K562 (cell line): ENCODE measurements at regions not wholly inside any gene's neighbourhood (a gene's known extent, or its start where the extent isn't known, plus 50 kb on each side); places are given as distances from the start of the nearest gene placed in this dataset.

ENCODE experiments used
- BACH1 ChIP-seq: fragments of 200-800 bp; sonication (Bioruptor generic); IDR thresholded peaks from 2 replicates; pipeline ENCODE4 v1.6.1; 2016; ENCODE audit warnings: missing genetic modification characterization, missing compliant biosample characterization
- EHMT2 ChIP-seq: fragments of 450-650 bp; IDR thresholded peaks from 2 replicates; pipeline ENCODE4 v1.6.1; 2018; ENCODE audit warnings: antibody characterized with exemption
- HNRNPLL ChIP-seq: fragments of 200-400 bp; formaldehyde crosslinking; IDR thresholded peaks from 2 replicates; pipeline ENCODE4 v1.6.1; 2017; ENCODE audit warnings: low read length, low read depth, mild to moderate bottlenecking; ENCODE audit not compliant: poor library complexity, severe bottlenecking
- KDM1A ChIP-seq, 2 experiments: fragments of 450-650 bp; IDR thresholded peaks; 2 replicates each; pipeline ENCODE4 v1.6.1; 2016; ENCODE audit warnings: mild to moderate bottlenecking in 2 of 2
- KLF1 ChIP-seq: fragments of 450-650 bp; IDR thresholded peaks from 2 replicates; pipeline ENCODE4 v1.6.1; 2016; ENCODE audit warnings: missing genetic modification characterization, missing compliant biosample characterization
- SMC3 ChIP-seq: conservative IDR thresholded peaks from 2 replicates; pipeline ENCODE4 v1.6.1; 2011; ENCODE audit warnings: low read depth, low read length, improper control_type of control experiment; ENCODE audit not compliant: insufficient read depth
- STAG1 ChIP-seq: sonication (generic); formaldehyde crosslinking; IDR thresholded peaks from 2 replicates; pipeline ENCODE4 v1.5.0; 2020; ENCODE audit warnings: missing genetic modification reagents, borderline replicate concordance
- ZNF24 ChIP-seq: fragments of 450-650 bp; IDR thresholded peaks from 2 replicates; pipeline ENCODE4 v1.6.1; 2016
- ZNF263 ChIP-seq: sonication (generic); formaldehyde crosslinking; IDR thresholded peaks from 2 replicates; pipeline ENCODE4 v1.8.0; 2022; ENCODE audit warnings: mild to moderate bottlenecking, missing genetic modification reagents, borderline replicate concordance
- TF ChIP-seq, protein P1 (sequence below): fragments of 450-650 bp; IDR thresholded peaks from 2 replicates; pipeline ENCODE4 v1.6.1; 2017; ENCODE audit warnings: antibody characterized with exemption, mild to moderate bottlenecking
- TF ChIP-seq, protein P2 (sequence below), 2 experiments: IDR thresholded peaks; 2 replicates each; pipeline ENCODE4 v1.6.1; 2011; ENCODE audit warnings: borderline replicate concordance in 1 of 2, control low read depth in 1 of 2, low read depth in 1 of 2, low read length in 1 of 2, mild to moderate bottlenecking in 1 of 2, mixed read lengths in 1 of 2, moderate library complexity in 1 of 2; ENCODE audit not compliant: insufficient read depth in 1 of 2, insufficient read length in 1 of 2, poor library complexity in 1 of 2, severe bottlenecking in 1 of 2; ENCODE audit errors: extremely low read depth in 1 of 2

DNA sequence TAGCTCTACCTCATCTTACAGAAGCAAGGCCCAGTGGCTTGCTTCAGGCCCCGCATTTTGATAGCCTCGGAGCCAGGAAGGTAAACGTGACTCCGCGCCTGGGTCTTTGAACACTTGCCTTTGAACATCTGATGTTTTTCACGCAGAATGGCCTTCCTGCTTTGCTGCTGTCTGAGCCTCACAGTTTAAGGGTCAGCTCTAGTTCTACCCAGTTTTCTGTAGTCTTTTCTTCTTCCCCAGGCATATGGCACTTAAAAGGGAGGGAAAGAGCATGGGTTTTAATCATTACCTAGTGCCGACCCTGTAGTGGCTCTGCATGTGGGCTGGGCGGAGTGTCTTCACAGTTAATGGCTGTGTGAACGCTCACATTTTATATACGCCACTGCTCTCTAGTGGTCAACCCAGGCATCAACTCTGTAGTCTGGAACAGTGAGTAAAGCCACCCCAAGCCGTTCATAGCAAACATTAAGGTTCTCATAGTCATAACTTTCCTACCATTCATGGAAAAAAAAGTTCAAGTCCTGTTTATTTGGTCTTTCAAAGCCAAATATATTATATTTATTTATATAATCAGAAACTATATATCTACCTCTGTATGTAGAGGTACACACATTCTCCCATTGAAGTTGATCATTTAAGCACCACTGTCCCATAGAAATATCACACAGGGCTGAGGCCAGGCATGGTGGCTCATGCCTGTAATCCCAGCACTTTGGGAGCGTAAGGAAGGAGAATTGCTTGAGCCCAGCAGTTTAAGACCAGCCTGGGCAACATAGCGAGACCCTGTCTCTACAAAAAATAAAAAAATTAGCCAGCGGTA lies 78.1 kb downstream of the IER5 start (continued):
- TF ChIP-seq, protein P1, sequence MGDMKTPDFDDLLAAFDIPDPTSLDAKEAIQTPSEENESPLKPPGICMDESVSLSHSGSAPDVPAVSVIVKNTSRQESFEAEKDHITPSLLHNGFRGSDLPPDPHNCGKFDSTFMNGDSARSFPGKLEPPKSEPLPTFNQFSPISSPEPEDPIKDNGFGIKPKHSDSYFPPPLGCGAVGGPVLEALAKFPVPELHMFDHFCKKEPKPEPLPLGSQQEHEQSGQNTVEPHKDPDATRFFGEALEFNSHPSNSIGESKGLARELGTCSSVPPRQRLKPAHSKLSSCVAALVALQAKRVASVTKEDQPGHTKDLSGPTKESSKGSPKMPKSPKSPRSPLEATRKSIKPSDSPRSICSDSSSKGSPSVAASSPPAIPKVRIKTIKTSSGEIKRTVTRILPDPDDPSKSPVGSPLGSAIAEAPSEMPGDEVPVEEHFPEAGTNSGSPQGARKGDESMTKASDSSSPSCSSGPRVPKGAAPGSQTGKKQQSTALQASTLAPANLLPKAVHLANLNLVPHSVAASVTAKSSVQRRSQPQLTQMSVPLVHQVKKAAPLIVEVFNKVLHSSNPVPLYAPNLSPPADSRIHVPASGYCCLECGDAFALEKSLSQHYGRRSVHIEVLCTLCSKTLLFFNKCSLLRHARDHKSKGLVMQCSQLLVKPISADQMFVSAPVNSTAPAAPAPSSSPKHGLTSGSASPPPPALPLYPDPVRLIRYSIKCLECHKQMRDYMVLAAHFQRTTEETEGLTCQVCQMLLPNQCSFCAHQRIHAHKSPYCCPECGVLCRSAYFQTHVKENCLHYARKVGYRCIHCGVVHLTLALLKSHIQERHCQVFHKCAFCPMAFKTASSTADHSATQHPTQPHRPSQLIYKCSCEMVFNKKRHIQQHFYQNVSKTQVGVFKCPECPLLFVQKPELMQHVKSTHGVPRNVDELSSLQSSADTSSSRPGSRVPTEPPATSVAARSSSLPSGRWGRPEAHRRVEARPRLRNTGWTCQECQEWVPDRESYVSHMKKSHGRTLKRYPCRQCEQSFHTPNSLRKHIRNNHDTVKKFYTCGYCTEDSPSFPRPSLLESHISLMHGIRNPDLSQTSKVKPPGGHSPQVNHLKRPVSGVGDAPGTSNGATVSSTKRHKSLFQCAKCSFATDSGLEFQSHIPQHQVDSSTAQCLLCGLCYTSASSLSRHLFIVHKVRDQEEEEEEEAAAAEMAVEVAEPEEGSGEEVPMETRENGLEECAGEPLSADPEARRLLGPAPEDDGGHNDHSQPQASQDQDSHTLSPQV = peak; percentile 46; the same call in 1 of the 2 replicates
- peak; percentile 18; the same call in 1 of the 2 replicates for TF ChIP-seq ZNF24
- TF ChIP-seq ZNF263 (CRISPR knock-in tag) = no peak
- TF ChIP-seq BACH1 (tag) = no peak
- TF ChIP-seq STAG1 (CRISPR knock-in tag) = peak; percentile 63; the same call in 1 of the 2 replicates
- TF ChIP-seq KDM1A (IDR thresholded peaks at IDR 0.05) = no peak
- TF ChIP-seq HNRNPLL = no peak
- TF ChIP-seq SMC3 = peak; percentile 93
- TF ChIP-seq KLF1 (tag) = no peak
- TF ChIP-seq, protein P2, sequence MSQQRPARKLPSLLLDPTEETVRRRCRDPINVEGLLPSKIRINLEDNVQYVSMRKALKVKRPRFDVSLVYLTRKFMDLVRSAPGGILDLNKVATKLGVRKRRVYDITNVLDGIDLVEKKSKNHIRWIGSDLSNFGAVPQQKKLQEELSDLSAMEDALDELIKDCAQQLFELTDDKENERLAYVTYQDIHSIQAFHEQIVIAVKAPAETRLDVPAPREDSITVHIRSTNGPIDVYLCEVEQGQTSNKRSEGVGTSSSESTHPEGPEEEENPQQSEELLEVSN (IDR thresholded peaks at IDR 0.05; ENCODE audit: borderline replicate concordance in 1 of 2, extremely low read depth in 1 of 2, insufficient read depth in 1 of 2, insufficient read length in 1 of 2, low read depth in 1 of 2, low read length in 1 of 2, poor library complexity in 1 of 2, severe bottlenecking in 1 of 2) = peak in 1 of 2 experiments; percentile 62
- TF ChIP-seq EHMT2 = 0 out of 2 replicates have a peak, but pooled peaks have one; percentile 9
